A673 (cell line): ENCODE measurements at regions not wholly inside any gene's neighbourhood (a gene's known extent, or its start where the extent isn't known, plus 50 kb on each side); places are given as distances from the start of the nearest gene placed in this dataset.
"Not testable (repeated sequence)": the region's sequence is repeated elsewhere in the genome, so short reads cannot be mapped to it uniquely, and the experiment has no call there.

Source experiments
- EZH2 ChIP-seq: fragments of 200-600 bp; sonication (generic); IDR thresholded peaks from 2 replicates; pipeline ENCODE4 v1.6.1; 2017; ENCODE audit warnings: borderline replicate concordance, low read depth, mild to moderate bottlenecking, mixed read lengths, antibody characterized with exemption, low read length; ENCODE audit not compliant: poor library complexity, severe bottlenecking
- TF ChIP-seq, protein P1 (sequence below): fragments of 300-800, 200-600 bp; sonication (generic); conservative IDR thresholded peaks from 2 replicates; pipeline ENCODE4 v1.5.1; 2017; ENCODE audit warnings: low read depth, mild to moderate bottlenecking, antibody characterized with exemption, low read length, moderate library complexity, mixed read lengths

DNA sequence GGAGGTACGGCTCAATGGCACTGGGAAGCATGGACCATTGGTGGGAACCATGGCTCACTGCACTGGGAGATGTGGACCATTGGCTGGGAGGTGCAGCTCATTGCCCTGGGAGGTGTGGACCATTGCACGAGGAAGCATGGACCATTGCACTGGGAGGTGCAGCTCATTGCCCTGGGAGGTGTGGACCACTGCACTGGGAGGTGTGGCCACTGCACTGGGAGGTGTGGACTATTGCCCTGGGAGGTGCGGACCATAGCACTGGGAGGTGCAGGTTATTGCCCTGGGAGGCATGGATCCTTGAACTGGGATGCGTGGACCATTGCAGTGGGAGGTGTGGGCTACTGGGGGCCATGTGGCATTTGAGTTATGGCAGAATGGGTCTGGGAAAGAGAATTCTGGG, 195.4 kb upstream of the PLGLB1 start:
- TF ChIP-seq, protein P1, sequence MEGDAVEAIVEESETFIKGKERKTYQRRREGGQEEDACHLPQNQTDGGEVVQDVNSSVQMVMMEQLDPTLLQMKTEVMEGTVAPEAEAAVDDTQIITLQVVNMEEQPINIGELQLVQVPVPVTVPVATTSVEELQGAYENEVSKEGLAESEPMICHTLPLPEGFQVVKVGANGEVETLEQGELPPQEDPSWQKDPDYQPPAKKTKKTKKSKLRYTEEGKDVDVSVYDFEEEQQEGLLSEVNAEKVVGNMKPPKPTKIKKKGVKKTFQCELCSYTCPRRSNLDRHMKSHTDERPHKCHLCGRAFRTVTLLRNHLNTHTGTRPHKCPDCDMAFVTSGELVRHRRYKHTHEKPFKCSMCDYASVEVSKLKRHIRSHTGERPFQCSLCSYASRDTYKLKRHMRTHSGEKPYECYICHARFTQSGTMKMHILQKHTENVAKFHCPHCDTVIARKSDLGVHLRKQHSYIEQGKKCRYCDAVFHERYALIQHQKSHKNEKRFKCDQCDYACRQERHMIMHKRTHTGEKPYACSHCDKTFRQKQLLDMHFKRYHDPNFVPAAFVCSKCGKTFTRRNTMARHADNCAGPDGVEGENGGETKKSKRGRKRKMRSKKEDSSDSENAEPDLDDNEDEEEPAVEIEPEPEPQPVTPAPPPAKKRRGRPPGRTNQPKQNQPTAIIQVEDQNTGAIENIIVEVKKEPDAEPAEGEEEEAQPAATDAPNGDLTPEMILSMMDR, result not testable (repeated sequence)
- TF ChIP-seq EZH2, result not testable (repeated sequence)
